Activated naive CD8-positive, alpha-beta T cell treated with anti-CD3 and anti-CD28 coated beads for 36 hours (primary cell): ENCODE measurements at regions not wholly inside any gene's neighbourhood (a gene's known extent, or its start where the extent isn't known, plus 50 kb on each side); places are given as distances from the start of the nearest gene placed in this dataset.

ENCODE experiments used
- DNase-seq: peaks from one replicate; pipeline ENCODE4 v3.0.0; 2021
- H3K27ac Mint-ChIP-seq: one replicate; pipeline ENCODE4 v1.8.0; 2022; ENCODE audit warnings: mild to moderate bottlenecking, moderate library complexity, mixed read lengths
- H3K27me3 Mint-ChIP-seq: one replicate; pipeline ENCODE4 v1.8.0; 2022; ENCODE audit warnings: mild to moderate bottlenecking, mixed read lengths
- H3K36me3 Mint-ChIP-seq: one replicate; pipeline ENCODE4 v1.8.0; 2021; ENCODE audit warnings: mild to moderate bottlenecking, mixed read lengths
- H3K4me1 Mint-ChIP-seq: one replicate; pipeline ENCODE4 v1.8.0; 2021; ENCODE audit warnings: mixed read lengths
- H3K4me3 Mint-ChIP-seq: one replicate; pipeline ENCODE4 v1.8.0; 2022; ENCODE audit warnings: mild to moderate bottlenecking, moderate library complexity, mixed read lengths
- H3K9me3 Mint-ChIP-seq: one replicate; pipeline ENCODE4 v1.8.0; 2022; ENCODE audit warnings: mixed read lengths

GRCh38 chr5:147156012-147156411, 78.8 kb upstream of the STK32A start:
- no peaks in the 10 kb centered on the region for H3K4me1 Mint-ChIP-seq
- peaks cover 3% of the 10 kb centered on the region for H3K27me3 Mint-ChIP-seq
- DNase-seq: no peak
- no peak overlapping the region for H3K4me3 Mint-ChIP-seq
- no peak overlapping the region for H3K27ac Mint-ChIP-seq
- H3K36me3 Mint-ChIP-seq: no peaks in the 10 kb centered on the region
- no peaks in the 10 kb centered on the region for H3K9me3 Mint-ChIP-seq

GRCh38 chr5:147160902-147161700, 73.7 kb upstream of the STK32A start:
- H3K4me1 Mint-ChIP-seq: no peaks in the 10 kb centered on the region
- H3K9me3 Mint-ChIP-seq: peaks cover 2% of the 10 kb centered on the region
- no peaks in the 10 kb centered on the region for H3K36me3 Mint-ChIP-seq
- no peak overlapping the region for H3K27ac Mint-ChIP-seq
- H3K27me3 Mint-ChIP-seq: peaks cover 4% of the 10 kb centered on the region
- H3K4me3 Mint-ChIP-seq: no peak overlapping the region
- DNase-seq: no peak

- DNase-seq: no peak
- peaks cover 4% of the 10 kb centered on the region for H3K27me3 Mint-ChIP-seq
- no peaks in the 10 kb centered on the region for H3K36me3 Mint-ChIP-seq
- no peak overlapping the region for H3K27ac Mint-ChIP-seq
- no peak overlapping the region for H3K4me3 Mint-ChIP-seq
- H3K9me3 Mint-ChIP-seq: peaks cover 2% of the 10 kb centered on the region
- H3K4me1 Mint-ChIP-seq: no peaks in the 10 kb centered on the region
These were observed 72.1 kb upstream of the STK32A start for GRCh38 chr5:147162740-147163139.

- no peak for DNase-seq
- H3K4me3 Mint-ChIP-seq: no peak overlapping the region
- H3K27ac Mint-ChIP-seq: no peak overlapping the region
- H3K9me3 Mint-ChIP-seq: peaks cover 2% of the 10 kb centered on the region
- no peaks in the 10 kb centered on the region for H3K4me1 Mint-ChIP-seq
- H3K27me3 Mint-ChIP-seq: peaks cover 9% of the 10 kb centered on the region
- H3K36me3 Mint-ChIP-seq: no peaks in the 10 kb centered on the region
These were observed 67.3 kb upstream of the STK32A start for GRCh38 chr5:147167529-147167928.

GRCh38 chr5:147168578-147169327, 66.1 kb upstream of the STK32A start:
- peaks cover 2% of the 10 kb centered on the region for H3K9me3 Mint-ChIP-seq
- H3K4me3 Mint-ChIP-seq: no peak overlapping the region
- H3K27me3 Mint-ChIP-seq: peaks cover 9% of the 10 kb centered on the region
- no peaks in the 10 kb centered on the region for H3K4me1 Mint-ChIP-seq
- H3K27ac Mint-ChIP-seq: no peak overlapping the region
- DNase-seq: no peak
- no peaks in the 10 kb centered on the region for H3K36me3 Mint-ChIP-seq

- no peak for DNase-seq
- H3K27ac Mint-ChIP-seq: no peak overlapping the region
- no peaks in the 10 kb centered on the region for H3K36me3 Mint-ChIP-seq
- no peaks in the 10 kb centered on the region for H3K4me1 Mint-ChIP-seq
- H3K4me3 Mint-ChIP-seq: no peak overlapping the region
- peaks cover 9% of the 10 kb centered on the region for H3K27me3 Mint-ChIP-seq
- no peaks in the 10 kb centered on the region for H3K9me3 Mint-ChIP-seq
These were observed 65.4 kb upstream of the STK32A start for GRCh38 chr5:147169399-147169798.

- Mint-ChIP-seq H3K4me3 (no peak overlapping the region), H3K27me3 (peaks cover 9% of the 10 kb centered on the region), H3K9me3 (no peaks in the 10 kb centered on the region), H3K36me3 (no peaks in the 10 kb centered on the region), H3K4me1 (no peaks in the 10 kb centered on the region), H3K27ac (no peak overlapping the region)
- DNase-seq: no peak
These were observed 64.9 kb upstream of the STK32A start for GRCh38 chr5:147169901-147170300.

GRCh38 chr5:147170603-147171002, 64.2 kb upstream of the STK32A start:
- DNase-seq: no peak
- Mint-ChIP-seq H3K27ac (no peak overlapping the region), H3K27me3 (peaks cover 9% of the 10 kb centered on the region), H3K36me3 (no peaks in the 10 kb centered on the region), H3K4me1 (no peaks in the 10 kb centered on the region), H3K4me3 (no peak overlapping the region), H3K9me3 (no peaks in the 10 kb centered on the region)

- H3K4me3 Mint-ChIP-seq: no peak overlapping the region
- no peaks in the 10 kb centered on the region for H3K36me3 Mint-ChIP-seq
- no peaks in the 10 kb centered on the region for H3K4me1 Mint-ChIP-seq
- no peaks in the 10 kb centered on the region for H3K9me3 Mint-ChIP-seq
- peaks cover 8% of the 10 kb centered on the region for H3K27me3 Mint-ChIP-seq
- no peak for DNase-seq
- no peak overlapping the region for H3K27ac Mint-ChIP-seq
These were observed 60.1 kb upstream of the STK32A start for GRCh38 chr5:147174671-147175265.

GRCh38 chr5:147175516-147176097, 59.2 kb upstream of the STK32A start:
- Mint-ChIP-seq H3K27ac (no peak overlapping the region), H3K4me1 (no peaks in the 10 kb centered on the region), H3K4me3 (no peak overlapping the region), H3K36me3 (no peaks in the 10 kb centered on the region), H3K27me3 (peaks cover 8% of the 10 kb centered on the region), H3K9me3 (no peaks in the 10 kb centered on the region)
- no peak for DNase-seq

- H3K9me3 Mint-ChIP-seq: no peaks in the 10 kb centered on the region
- no peaks in the 10 kb centered on the region for H3K4me1 Mint-ChIP-seq
- no peak overlapping the region for H3K27ac Mint-ChIP-seq
- no peaks in the 10 kb centered on the region for H3K36me3 Mint-ChIP-seq
- no peak overlapping the region for H3K4me3 Mint-ChIP-seq
- no peak for DNase-seq
- H3K27me3 Mint-ChIP-seq: peaks cover 8% of the 10 kb centered on the region
These were observed 58.4 kb upstream of the STK32A start for GRCh38 chr5:147176422-147176821.

- Mint-ChIP-seq H3K36me3 (no peaks in the 10 kb centered on the region), H3K4me3 (no peak overlapping the region), H3K9me3 (no peaks in the 10 kb centered on the region), H3K27ac (no peak overlapping the region), H3K4me1 (no peaks in the 10 kb centered on the region), H3K27me3 (peaks cover 4% of the 10 kb centered on the region)
- DNase-seq: no peak
These were observed 57.5 kb upstream of the STK32A start for GRCh38 chr5:147177125-147177840.

GRCh38 chr5:147179562-147180147, 55.2 kb upstream of the STK32A start:
- Mint-ChIP-seq H3K4me3 (no peak overlapping the region), H3K27ac (no peak overlapping the region), H3K4me1 (no peaks in the 10 kb centered on the region), H3K27me3 (peaks cover 4% of the 10 kb centered on the region), H3K36me3 (no peaks in the 10 kb centered on the region), H3K9me3 (no peaks in the 10 kb centered on the region)
- no peak for DNase-seq

- Mint-ChIP-seq H3K4me3 (no peak overlapping the region), H3K27me3 (peaks cover 4% of the 10 kb centered on the region), H3K27ac (no peak overlapping the region), H3K4me1 (no peaks in the 10 kb centered on the region), H3K36me3 (no peaks in the 10 kb centered on the region), H3K9me3 (no peaks in the 10 kb centered on the region)
- DNase-seq: no peak
These were observed 54.1 kb upstream of the STK32A start for GRCh38 chr5:147180751-147181150.
